NCI-H446 (cell line): ENCODE measurements at regions not wholly inside any gene's neighbourhood (a gene's known extent, or its start where the extent isn't known, plus 50 kb on each side); places are given as distances from the start of the nearest gene placed in this dataset.

ENCODE experiments used
- DNase-seq, 2 experiments: peaks; one replicate each; lab custom pipeline; 2025; lab: John Stamatoyannopoulos, UW

- no peak for DNase-seq
Observed at GRCh38 chr1:99571092-99571734, 74.7 kb upstream of the PALMD start.

- no peak for DNase-seq
Observed at GRCh38 chr1:99573431-99574217, 72.3 kb upstream of the PALMD start.

GRCh38 chr1:99577313-99577712 is 68.6 kb upstream of the PALMD start:
- peak; percentile 63 to 88 for DNase-seq

- DNase-seq, result no peak
Observed at GRCh38 chr1:99579691-99580172, 66.2 kb upstream of the PALMD start.

GRCh38 chr1:99580451-99580850 is 65.5 kb upstream of the PALMD start:
- DNase-seq, result peak; percentile 29 to 71

DNA sequence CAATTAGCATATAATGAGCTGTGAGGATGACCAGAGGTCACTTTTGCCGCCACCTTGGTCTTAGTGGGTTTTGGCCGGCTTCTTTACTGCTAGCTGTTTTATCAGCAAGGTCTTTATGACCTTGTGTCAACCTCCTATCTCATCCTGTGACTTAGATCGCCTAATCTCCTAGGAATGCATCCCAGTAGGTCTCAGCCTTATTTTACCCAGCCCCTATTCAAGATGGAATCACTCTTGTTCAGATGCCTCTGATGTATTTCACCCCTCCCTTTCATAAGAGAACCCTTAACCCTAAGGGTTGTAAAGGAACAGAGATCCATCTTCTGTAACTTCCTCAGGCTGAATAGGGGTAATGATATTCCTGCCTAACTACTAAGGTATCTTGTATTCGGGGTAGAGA is 58.9 kb upstream of the PALMD start:
- no peak for DNase-seq

GRCh38 chr1:99589186-99589636 is 56.7 kb upstream of the PALMD start:
- no peak for DNase-seq

GRCh38 chr1:99590578-99591209 is 55.2 kb upstream of the PALMD start:
- DNase-seq, result peak in 1 of 2 experiments; percentile 11

GRCh38 chr1:99591886-99592285 is 54.0 kb upstream of the PALMD start:
- DNase-seq, result no peak

DNA sequence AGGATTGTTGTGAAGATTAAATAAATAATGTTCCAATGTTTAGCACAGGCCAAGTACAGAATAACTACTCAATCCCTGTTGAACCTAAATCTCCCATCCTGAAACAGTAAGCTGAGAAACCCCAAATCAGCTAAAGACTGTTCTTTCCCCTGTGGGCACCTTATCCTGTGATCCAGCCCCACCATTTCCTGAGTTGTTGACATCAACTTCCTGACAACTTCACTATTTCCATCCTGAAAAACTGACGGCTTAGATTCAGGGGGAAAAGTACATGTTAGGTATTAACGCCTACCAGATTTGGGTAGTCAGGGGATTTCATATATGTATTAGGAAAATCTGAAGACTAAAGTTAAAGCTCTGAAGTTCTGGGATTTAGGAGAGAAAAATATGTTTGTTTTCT is 51.7 kb upstream of the PALMD start:
- no peak for DNase-seq

GRCh38 chr1:99595041-99595440 is 50.9 kb upstream of the PALMD start:
- DNase-seq, result no peak

GRCh38 chr1:99595441-99595840 is 50.5 kb upstream of the PALMD start:
- no peak for DNase-seq
